GM12872 (cell line): ENCODE measurements at regions not wholly inside any gene's neighbourhood (a gene's known extent, or its start where the extent isn't known, plus 50 kb on each side); places are given as distances from the start of the nearest gene placed in this dataset.

Experiments
- CTCF ChIP-seq: IDR thresholded peaks from 3 replicates; pipeline ENCODE4 v1.5.1; 2011; ENCODE audit warnings: low read depth, mild to moderate bottlenecking, low read length, moderate library complexity; ENCODE audit not compliant: insufficient read depth

- TF ChIP-seq CTCF: no peak
Measured at GRCh38 chr6:115666997-115667396, 393.7 kb downstream of the FRK start.

- no peak for TF ChIP-seq CTCF
Measured at GRCh38 chr6:115665310-115665709, 395.4 kb downstream of the FRK start.

- no peak for TF ChIP-seq CTCF
Measured at GRCh38 chr6:115663681-115664080, 397.0 kb downstream of the FRK start.

- TF ChIP-seq CTCF: no peak
Measured at GRCh38 chr6:115643762-115644161, 416.9 kb downstream of the FRK start.

GRCh38 chr6:115634887-115635286 lies 425.8 kb downstream of the FRK start:
- no peak for TF ChIP-seq CTCF

- no peak for TF ChIP-seq CTCF
Measured at GRCh38 chr6:115634131-115634530, 426.6 kb downstream of the FRK start.

- no peak for TF ChIP-seq CTCF
Measured at GRCh38 chr6:115631028-115631427, 429.7 kb downstream of the FRK start.
